ENCODE measurements at regions not wholly inside any gene's neighbourhood (a gene's known extent, or its start where the extent isn't known, plus 50 kb on each side); places are given as distances from the start of the nearest gene placed in this dataset.

- POLR2A ChIA-PET, result no interaction called here
- DNase-seq (ENCODE audit: extremely low spot score), result no peak
- CTCF ChIA-PET, result interaction anchor here (1.3 kb wide), 1 partner anchor 40 kb away, joined by 3 read pairs; no protein-coding TSS in a partner anchor
- TF ChIP-seq CTCF (IDR thresholded peaks at IDR 0.05; ENCODE audit: control extremely low read depth, extremely low read depth, low read depth, missing control alignments), result no peak
These were observed 83.5 kb upstream of the CDYL start for GRCh38 chr6:4692664-4693063.

GRCh38 chr6:4687989-4688947 is 87.9 kb upstream of the CDYL start:
- ChIA-PET POLR2A (no interaction called here), CTCF (no interaction called here)
- TF ChIP-seq CTCF (IDR thresholded peaks at IDR 0.05; ENCODE audit: control extremely low read depth, extremely low read depth, low read depth, missing control alignments), result no peak
- DNase-seq (ENCODE audit: extremely low spot score), result no peak

GRCh38 chr6:4687656-4687988 is 88.6 kb upstream of the CDYL start:
- POLR2A ChIA-PET, result no interaction called here
- TF ChIP-seq CTCF (IDR thresholded peaks at IDR 0.05; ENCODE audit: control extremely low read depth, extremely low read depth, low read depth, missing control alignments), result no peak
- CTCF ChIA-PET, result no interaction called here
- no peak for DNase-seq (ENCODE audit: extremely low spot score)

- DNase-seq (ENCODE audit: extremely low spot score), result no peak
- no peak for TF ChIP-seq CTCF (IDR thresholded peaks at IDR 0.05; ENCODE audit: control extremely low read depth, extremely low read depth, low read depth, missing control alignments)
- CTCF ChIA-PET, result no interaction called here
- POLR2A ChIA-PET, result no interaction called here
These were observed 93.6 kb upstream of the CDYL start for GRCh38 chr6:4682431-4683097.

- ChIA-PET CTCF (interaction anchor here (0.8 to 1.4 kb wide), 3 partner anchors 10 to 16 kb away, joined by 3 read pairs; no protein-coding TSS in a partner anchor), POLR2A (no interaction called here)
- no peak for DNase-seq (ENCODE audit: extremely low spot score)
- no peak for TF ChIP-seq CTCF (IDR thresholded peaks at IDR 0.05; ENCODE audit: control extremely low read depth, extremely low read depth, low read depth, missing control alignments)
These were observed 97.5 kb upstream of the CDYL start for GRCh38 chr6:4678506-4679300.

- DNase-seq (ENCODE audit: extremely low spot score), result no peak
- ChIA-PET CTCF (interaction anchor here (1.4 kb wide), 1 partner anchor 15 kb away, joined by 3 read pairs; no protein-coding TSS in a partner anchor), POLR2A (no interaction called here)
- no peak for TF ChIP-seq CTCF (IDR thresholded peaks at IDR 0.05; ENCODE audit: control extremely low read depth, extremely low read depth, low read depth, missing control alignments)
These were observed 98.5 kb upstream of the CDYL start for GRCh38 chr6:4677751-4678065.

All from GM10248 (cell line).